GM23338 (cell line): ENCODE measurements at regions not wholly inside any gene's neighbourhood (a gene's known extent, or its start where the extent isn't known, plus 50 kb on each side); places are given as distances from the start of the nearest gene placed in this dataset.

Source experiments
- ATAC-seq: fragments of 200-7000 bp; cut with Tn5 transposase; 3 replicates; pipeline ENCODE4 v1.9.1; 2020
- DNase-seq: peaks from one replicate; pipeline ENCODE4 v3.0.0-alpha.2; 2015; ENCODE audit warnings: low spot score
- H2AFZ ChIP-seq: fragments of 200-600 bp; sonication (generic); 2 replicates; pipeline ENCODE4 v1.8.0; 2016; ENCODE audit warnings: antibody characterized with exemption, mild to moderate bottlenecking, moderate library complexity
- H3F3A ChIP-seq: fragments of 200-600 bp; sonication (generic); replicated peaks from 2 replicates; pipeline ENCODE4 v1.8.0; 2017; ENCODE audit warnings: antibody characterized with exemption, mixed run types, low read depth
- H3K27ac ChIP-seq: fragments of 200-600 bp; sonication (generic); 2 replicates; pipeline ENCODE4 v1.6.1; 2016; ENCODE audit warnings: low read depth
- H3K27me3 ChIP-seq: fragments of 200-600 bp; sonication (generic); 2 replicates; pipeline ENCODE4 v1.8.0; 2016; ENCODE audit warnings: mild to moderate bottlenecking, mixed run types, moderate library complexity; ENCODE audit not compliant: insufficient read depth
- H3K36me3 ChIP-seq: fragments of 200-600 bp; sonication (generic); 2 replicates; pipeline ENCODE4 v1.8.0; 2016; ENCODE audit warnings: mild to moderate bottlenecking; ENCODE audit not compliant: insufficient read depth
- H3K4me1 ChIP-seq: fragments of 200-600 bp; sonication (generic); 2 replicates; pipeline ENCODE4 v1.8.0; 2016; ENCODE audit warnings: mild to moderate bottlenecking, moderate library complexity; ENCODE audit not compliant: insufficient read depth
- H3K4me2 ChIP-seq: fragments of 200-600 bp; sonication (generic); 2 replicates; pipeline ENCODE4 v1.7.1; 2017; ENCODE audit warnings: mixed run types
- H3K4me3 ChIP-seq: fragments of 200-600 bp; sonication (generic); 2 replicates; pipeline ENCODE4 v1.6.1; 2016; ENCODE audit warnings: mixed run types
- H3K79me2 ChIP-seq: fragments of 200-600 bp; sonication (generic); replicated peaks from 2 replicates; pipeline ENCODE4 v1.8.0; 2017; ENCODE audit warnings: mild to moderate bottlenecking; ENCODE audit not compliant: insufficient read depth
- H3K9me2 ChIP-seq: fragments of 200-600 bp; sonication (generic); 2 replicates; pipeline ENCODE4 v1.8.0; 2017; ENCODE audit not compliant: insufficient read depth
- H4K20me1 ChIP-seq: fragments of 200-600 bp; sonication (generic); replicated peaks from 2 replicates; pipeline ENCODE4 v1.8.0; 2017; ENCODE audit warnings: mild to moderate bottlenecking; ENCODE audit not compliant: insufficient read depth
- H3K27ac Mint-ChIP-seq: 2 replicates; pipeline ENCODE4 v1.8.0; 2020; ENCODE audit warnings: inconsistent platforms, mild to moderate bottlenecking, moderate library complexity, mixed read lengths
- H3K27me3 Mint-ChIP-seq: 3 replicates; pipeline ENCODE4 v1.8.0; 2022; ENCODE audit warnings: low read depth, mild to moderate bottlenecking, moderate library complexity, mixed read lengths, inconsistent platforms; ENCODE audit not compliant: insufficient read depth, poor library complexity
- H3K36me3 Mint-ChIP-seq: 3 replicates; pipeline ENCODE4 v1.8.0; 2021; ENCODE audit warnings: low read depth, mild to moderate bottlenecking, inconsistent platforms, moderate library complexity, mixed read lengths
- H3K4me1 Mint-ChIP-seq: 3 replicates; pipeline ENCODE4 v1.8.0; 2020; ENCODE audit warnings: mild to moderate bottlenecking, inconsistent platforms, mixed read lengths
- H3K4me3 Mint-ChIP-seq: 3 replicates; pipeline ENCODE4 v1.8.0; 2021; ENCODE audit warnings: moderate library complexity, mild to moderate bottlenecking, inconsistent platforms, mixed read lengths
- H3K9me3 Mint-ChIP-seq: 3 replicates; pipeline ENCODE4 v1.8.0; 2020; ENCODE audit warnings: moderate library complexity, mild to moderate bottlenecking, inconsistent platforms, mixed read lengths
- CREB1 ChIP-seq: fragments of 250-450 bp; sonication (Bioruptor Pico); IDR thresholded peaks from 2 replicates; pipeline ENCODE4 v1.5.0; 2020; ENCODE audit warnings: low read depth, mild to moderate bottlenecking, moderate library complexity
- EZH2 ChIP-seq: fragments of 200-600 bp; sonication (generic); IDR thresholded peaks from one replicate; pipeline ENCODE4 v1.8.0; 2017; ENCODE audit warnings: antibody characterized with exemption, mild to moderate bottlenecking, low read depth; ENCODE audit not compliant: unreplicated experiment
- EZH2phosphoT487 ChIP-seq: fragments of 200-600 bp; sonication (generic); IDR thresholded peaks from one replicate; pipeline ENCODE4 v1.8.1; 2018; ENCODE audit warnings: antibody characterized with exemption; ENCODE audit not compliant: unreplicated experiment
- POLR2AphosphoS5 ChIP-seq: IDR thresholded peaks from 2 replicates; pipeline ENCODE4 v1.6.1; 2016; ENCODE audit warnings: antibody characterized with exemption, low read depth
- STAT1 ChIP-seq: IDR thresholded peaks from one replicate; pipeline ENCODE4 v1.6.1; 2016; ENCODE audit warnings: antibody characterized with exemption; ENCODE audit not compliant: unreplicated experiment
- ZNF114 ChIP-seq: fragments of 250-450 bp; sonication (Bioruptor Pico); IDR thresholded peaks from 2 replicates; pipeline ENCODE4 v1.5.0; 2020; ENCODE audit warnings: mild to moderate bottlenecking, moderate library complexity
- ZNF331 ChIP-seq: fragments of 250-450 bp; sonication (Bioruptor Pico); IDR thresholded peaks from 2 replicates; pipeline ENCODE4 v1.5.0; 2020; ENCODE audit warnings: low read depth, mild to moderate bottlenecking, moderate library complexity
- TF ChIP-seq, protein P1 (sequence below), 2 experiments: fragments of 200-600 bp in 1 of 2; sonication (generic) in 1 of 2; conservative IDR thresholded peaks; 2 replicates each; pipeline versions ENCODE4 v1.5.1 to v1.6.1; 2016 to 2017; ENCODE audit warnings: antibody characterized with exemption in 2 of 2, low read depth in 2 of 2, mild to moderate bottlenecking in 2 of 2, moderate library complexity in 1 of 2
- TF ChIP-seq, protein P2 (sequence below): IDR thresholded peaks from 2 replicates; pipeline ENCODE4 v1.6.1; 2016; ENCODE audit warnings: antibody characterized with exemption
- TF ChIP-seq, protein P3 (sequence below): IDR thresholded peaks from one replicate; pipeline ENCODE4 v1.6.1; 2018; ENCODE audit warnings: antibody characterized with exemption; ENCODE audit not compliant: unreplicated experiment

DNA sequence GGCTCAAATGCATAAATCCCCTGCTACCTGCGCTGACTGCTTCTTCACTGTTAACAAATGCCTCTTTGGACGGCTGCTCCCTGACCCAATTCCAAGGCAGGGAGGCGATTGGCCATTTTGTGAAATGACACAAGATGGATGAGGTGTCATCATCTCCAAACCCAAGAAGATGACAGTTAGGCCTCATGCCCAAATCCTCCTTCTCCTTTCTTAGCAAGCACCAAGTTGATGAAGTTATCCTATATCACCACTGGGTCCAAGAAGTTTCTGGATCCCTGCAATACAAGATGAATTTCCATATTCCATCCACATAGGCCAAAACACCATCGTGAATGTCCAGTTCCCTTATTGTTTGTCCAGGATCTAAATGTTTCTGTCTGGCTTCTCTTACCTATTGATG lies 98.5 kb upstream of the RAB11FIP2 start (continued):
- TF ChIP-seq STAT1 (no peak), ZNF331 (CRISPR knock-in tag) (no peak), POLR2AphosphoS5 (no peak), ZNF114 (CRISPR knock-in tag) (no peak), EZH2phosphoT487 (no peak)
- TF ChIP-seq, protein P1, sequence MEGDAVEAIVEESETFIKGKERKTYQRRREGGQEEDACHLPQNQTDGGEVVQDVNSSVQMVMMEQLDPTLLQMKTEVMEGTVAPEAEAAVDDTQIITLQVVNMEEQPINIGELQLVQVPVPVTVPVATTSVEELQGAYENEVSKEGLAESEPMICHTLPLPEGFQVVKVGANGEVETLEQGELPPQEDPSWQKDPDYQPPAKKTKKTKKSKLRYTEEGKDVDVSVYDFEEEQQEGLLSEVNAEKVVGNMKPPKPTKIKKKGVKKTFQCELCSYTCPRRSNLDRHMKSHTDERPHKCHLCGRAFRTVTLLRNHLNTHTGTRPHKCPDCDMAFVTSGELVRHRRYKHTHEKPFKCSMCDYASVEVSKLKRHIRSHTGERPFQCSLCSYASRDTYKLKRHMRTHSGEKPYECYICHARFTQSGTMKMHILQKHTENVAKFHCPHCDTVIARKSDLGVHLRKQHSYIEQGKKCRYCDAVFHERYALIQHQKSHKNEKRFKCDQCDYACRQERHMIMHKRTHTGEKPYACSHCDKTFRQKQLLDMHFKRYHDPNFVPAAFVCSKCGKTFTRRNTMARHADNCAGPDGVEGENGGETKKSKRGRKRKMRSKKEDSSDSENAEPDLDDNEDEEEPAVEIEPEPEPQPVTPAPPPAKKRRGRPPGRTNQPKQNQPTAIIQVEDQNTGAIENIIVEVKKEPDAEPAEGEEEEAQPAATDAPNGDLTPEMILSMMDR (conservative IDR thresholded peaks at IDR 0.05; ENCODE audit: low read depth in 2 of 2): no peak
- TF ChIP-seq, protein P2, sequence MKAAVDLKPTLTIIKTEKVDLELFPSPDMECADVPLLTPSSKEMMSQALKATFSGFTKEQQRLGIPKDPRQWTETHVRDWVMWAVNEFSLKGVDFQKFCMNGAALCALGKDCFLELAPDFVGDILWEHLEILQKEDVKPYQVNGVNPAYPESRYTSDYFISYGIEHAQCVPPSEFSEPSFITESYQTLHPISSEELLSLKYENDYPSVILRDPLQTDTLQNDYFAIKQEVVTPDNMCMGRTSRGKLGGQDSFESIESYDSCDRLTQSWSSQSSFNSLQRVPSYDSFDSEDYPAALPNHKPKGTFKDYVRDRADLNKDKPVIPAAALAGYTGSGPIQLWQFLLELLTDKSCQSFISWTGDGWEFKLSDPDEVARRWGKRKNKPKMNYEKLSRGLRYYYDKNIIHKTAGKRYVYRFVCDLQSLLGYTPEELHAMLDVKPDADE: no peak

DNA sequence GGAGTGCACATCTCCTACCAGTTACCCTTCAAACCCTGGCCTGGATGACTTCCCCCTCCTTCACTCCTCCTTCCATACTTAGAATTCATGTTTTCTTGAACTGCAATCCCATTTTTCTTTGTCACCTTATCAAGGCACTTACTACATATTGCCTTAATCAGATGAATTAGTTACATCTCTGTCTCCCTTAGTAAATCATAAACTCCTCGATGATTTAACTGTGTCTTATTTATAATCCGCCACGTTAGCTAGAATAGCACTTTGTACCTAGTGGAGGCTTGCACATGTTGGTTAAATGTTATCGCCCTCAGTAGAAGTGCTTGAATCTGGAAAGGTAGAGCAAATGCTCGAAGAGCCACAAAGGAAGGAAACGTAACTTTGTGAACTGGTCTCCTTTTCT lies 94.7 kb upstream of the RAB11FIP2 start:
- 0 out of 2 replicates have a peak, but pooled peaks cover 9% of the 10 kb centered on the region for H3K9me2 ChIP-seq
- Mint-ChIP-seq H3K4me3 (no peak overlapping the region), H3K9me3 (no peaks in the 10 kb centered on the region), H3K27me3 (peaks cover 3% of the 10 kb centered on the region), H3K4me1 (no peaks in the 10 kb centered on the region), H3K27ac (no peak overlapping the region), H3K36me3 (no peaks in the 10 kb centered on the region)
- DNase-seq (no peak), ATAC-seq (no peak)
- H3K79me2 ChIP-seq: no peaks in the 10 kb centered on the region
- H4K20me1 ChIP-seq: no peaks in the 10 kb centered on the region
- H2AFZ ChIP-seq: no peak overlapping the region
- no peaks in the 10 kb centered on the region for H3K36me3 ChIP-seq
- no peak overlapping the region for H3K4me2 ChIP-seq
- no peaks in the 10 kb centered on the region for H3F3A ChIP-seq
- H3K4me3 ChIP-seq: no peak overlapping the region
- no peaks in the 10 kb centered on the region for H3K4me1 ChIP-seq
- no peak overlapping the region for H3K27ac ChIP-seq
- no peak for TF ChIP-seq EZH2
- no peak for TF ChIP-seq CREB1 (CRISPR knock-in tag)
- TF ChIP-seq, protein P3, sequence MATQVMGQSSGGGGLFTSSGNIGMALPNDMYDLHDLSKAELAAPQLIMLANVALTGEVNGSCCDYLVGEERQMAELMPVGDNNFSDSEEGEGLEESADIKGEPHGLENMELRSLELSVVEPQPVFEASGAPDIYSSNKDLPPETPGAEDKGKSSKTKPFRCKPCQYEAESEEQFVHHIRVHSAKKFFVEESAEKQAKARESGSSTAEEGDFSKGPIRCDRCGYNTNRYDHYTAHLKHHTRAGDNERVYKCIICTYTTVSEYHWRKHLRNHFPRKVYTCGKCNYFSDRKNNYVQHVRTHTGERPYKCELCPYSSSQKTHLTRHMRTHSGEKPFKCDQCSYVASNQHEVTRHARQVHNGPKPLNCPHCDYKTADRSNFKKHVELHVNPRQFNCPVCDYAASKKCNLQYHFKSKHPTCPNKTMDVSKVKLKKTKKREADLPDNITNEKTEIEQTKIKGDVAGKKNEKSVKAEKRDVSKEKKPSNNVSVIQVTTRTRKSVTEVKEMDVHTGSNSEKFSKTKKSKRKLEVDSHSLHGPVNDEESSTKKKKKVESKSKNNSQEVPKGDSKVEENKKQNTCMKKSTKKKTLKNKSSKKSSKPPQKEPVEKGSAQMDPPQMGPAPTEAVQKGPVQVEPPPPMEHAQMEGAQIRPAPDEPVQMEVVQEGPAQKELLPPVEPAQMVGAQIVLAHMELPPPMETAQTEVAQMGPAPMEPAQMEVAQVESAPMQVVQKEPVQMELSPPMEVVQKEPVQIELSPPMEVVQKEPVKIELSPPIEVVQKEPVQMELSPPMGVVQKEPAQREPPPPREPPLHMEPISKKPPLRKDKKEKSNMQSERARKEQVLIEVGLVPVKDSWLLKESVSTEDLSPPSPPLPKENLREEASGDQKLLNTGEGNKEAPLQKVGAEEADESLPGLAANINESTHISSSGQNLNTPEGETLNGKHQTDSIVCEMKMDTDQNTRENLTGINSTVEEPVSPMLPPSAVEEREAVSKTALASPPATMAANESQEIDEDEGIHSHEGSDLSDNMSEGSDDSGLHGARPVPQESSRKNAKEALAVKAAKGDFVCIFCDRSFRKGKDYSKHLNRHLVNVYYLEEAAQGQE: no peak
- H3K27me3 ChIP-seq: no peaks in the 10 kb centered on the region
